HT-29 (cell line): ENCODE measurements at regions not wholly inside any gene's neighbourhood (a gene's known extent, or its start where the extent isn't known, plus 50 kb on each side); places are given as distances from the start of the nearest gene placed in this dataset.

Experiments
- DNase-seq: peaks from one replicate; pipeline ENCODE4 v3.0.0-alpha.2; 2015; ENCODE audit warnings: low spot score

- DNase-seq = no peak
Observed at GRCh38 chr4:119932277-119932676, 134.4 kb downstream of the MAD2L1 start.

DNA sequence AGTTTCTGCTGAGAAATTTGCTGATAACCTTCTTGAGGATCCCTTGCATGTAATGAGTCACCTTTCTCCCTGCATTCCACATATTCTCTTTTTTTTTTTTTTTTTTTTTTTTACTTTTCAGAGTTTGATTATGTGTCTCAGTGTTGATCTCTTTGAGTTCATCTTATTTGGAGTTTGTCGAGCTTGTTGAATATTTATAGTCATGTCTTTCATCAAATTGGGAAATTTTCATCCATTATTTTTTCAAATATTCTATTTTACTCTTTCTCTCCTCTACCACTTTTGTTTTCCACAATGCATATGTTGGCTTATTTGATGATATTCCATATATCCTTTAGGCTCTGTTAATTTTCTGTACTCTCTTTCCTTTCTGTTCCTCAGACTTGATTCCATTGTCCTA, 136.1 kb downstream of the MAD2L1 start:
- no peak for DNase-seq

GRCh38 chr4:119921830-119922229, 144.8 kb downstream of the MAD2L1 start:
- DNase-seq = no peak

DNA sequence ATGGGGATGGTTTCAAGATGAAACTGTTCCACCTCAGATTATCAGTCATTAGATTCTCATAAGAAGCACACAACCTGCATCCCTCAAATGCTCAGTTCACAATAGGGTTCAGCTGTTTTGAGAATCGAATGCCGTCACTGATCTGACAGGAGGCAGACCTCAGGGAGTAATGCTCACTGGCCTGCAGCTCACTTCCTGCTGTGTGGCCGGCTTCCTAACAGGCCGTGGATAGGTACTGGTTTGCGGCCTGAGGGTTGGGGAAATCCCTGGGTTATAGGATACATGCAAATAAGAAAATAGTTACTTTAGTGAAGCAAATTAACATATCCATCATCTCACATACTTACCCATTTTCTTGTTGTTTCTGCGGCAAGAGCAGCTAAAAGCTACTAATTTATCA, 160.4 kb downstream of the MAD2L1 start:
- no peak for DNase-seq

- DNase-seq = no peak
Observed at GRCh38 chr4:119898211-119898610, 168.4 kb downstream of the MAD2L1 start.

GRCh38 chr4:119897260-119897659, 169.4 kb downstream of the MAD2L1 start:
- DNase-seq = no peak

DNA sequence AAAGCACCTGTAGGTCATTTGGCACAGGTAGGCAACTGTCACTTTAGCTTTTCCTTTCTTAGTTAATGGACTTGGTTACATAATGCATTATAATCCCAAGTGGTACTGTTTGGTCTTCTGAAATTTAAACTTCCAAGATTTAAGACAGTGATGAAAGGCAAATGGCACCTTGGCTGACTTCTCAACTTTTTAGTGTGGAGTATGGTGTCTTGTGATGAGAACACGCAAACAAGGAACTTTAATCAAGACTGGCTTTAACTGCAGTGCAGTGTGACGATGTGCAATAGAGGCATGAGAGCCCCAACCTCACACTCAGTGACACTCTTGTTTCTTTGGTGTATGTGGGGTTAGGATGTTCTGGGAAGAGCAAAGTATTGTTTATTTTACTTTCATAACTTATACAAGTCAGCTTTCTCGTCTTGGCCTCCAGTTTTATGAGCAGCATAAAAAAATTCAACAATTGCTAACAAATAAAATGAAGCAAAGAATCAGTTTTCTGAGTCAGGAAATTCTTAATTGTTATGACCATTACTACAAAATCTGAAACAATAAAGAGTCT, 171.9 kb downstream of the MAD2L1 start:
- DNase-seq = no peak

DNA sequence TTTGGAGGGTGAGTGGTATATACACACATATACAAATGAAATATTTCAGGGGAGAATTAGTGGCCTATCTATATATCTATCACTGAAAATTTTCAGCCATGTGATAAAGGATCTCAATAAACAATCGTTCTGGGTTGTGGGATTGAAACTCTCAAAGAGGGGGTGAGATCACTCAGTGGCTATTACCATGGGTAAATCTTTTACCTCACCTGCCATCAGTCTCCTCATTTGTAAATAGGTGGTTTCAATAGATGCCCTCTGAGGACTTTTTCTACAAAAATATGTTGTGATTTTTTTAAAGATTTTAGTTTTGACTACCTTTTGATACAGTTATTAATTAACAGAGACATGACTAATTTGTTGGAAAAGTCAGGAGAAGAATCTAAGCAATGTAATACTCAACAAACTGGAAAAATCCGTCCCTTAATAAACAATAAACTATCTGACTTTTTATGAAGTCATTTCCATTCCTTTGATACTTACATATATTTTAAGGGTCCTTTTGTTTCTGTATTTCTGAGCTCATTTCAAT, 192.8 kb downstream of the MAD2L1 start:
- no peak for DNase-seq

DNA sequence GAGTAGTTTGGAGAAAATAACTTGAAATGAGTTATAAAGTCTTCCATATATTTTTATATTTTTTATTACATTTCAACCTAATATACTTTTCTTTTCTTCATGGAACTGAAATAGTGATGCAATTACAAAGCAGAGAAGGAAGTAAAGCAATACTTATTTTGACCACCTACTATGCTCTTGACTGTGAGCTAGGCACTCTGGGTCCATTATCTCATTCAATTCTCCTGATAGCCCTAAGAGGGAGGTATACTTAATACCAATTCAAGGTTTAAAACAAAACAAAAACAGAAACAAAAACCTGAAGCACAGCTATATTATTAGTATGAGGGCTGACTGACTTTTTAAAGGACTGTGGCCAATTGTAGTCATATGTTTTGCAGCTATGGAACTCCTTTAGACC, 193.5 kb downstream of the MAD2L1 start:
- no peak for DNase-seq

GRCh38 chr4:119872371-119873016, 194.2 kb downstream of the MAD2L1 start:
- peak; percentile 45 for DNase-seq

DNA sequence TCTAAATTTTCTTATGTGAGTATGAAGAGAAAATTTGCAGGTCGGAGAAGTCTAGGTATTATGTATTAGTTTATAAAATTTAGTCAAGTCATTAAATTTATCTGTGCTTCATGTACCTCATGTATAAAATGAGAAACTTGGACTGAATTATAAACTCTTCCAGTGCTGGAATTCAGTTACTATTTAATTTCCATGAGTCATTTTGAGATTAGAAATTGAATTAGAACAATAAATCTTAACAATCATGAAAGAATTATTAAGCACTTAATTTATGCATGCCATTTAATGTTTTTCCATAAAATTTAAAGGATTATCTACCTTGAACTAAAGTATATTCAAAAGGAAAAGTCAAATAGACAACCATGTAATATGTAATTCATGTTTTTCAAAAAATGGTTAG, 195.8 kb downstream of the MAD2L1 start:
- no peak for DNase-seq

- DNase-seq = no peak
Observed at GRCh38 chr4:119865789-119866188, 200.9 kb downstream of the MAD2L1 start.

DNA sequence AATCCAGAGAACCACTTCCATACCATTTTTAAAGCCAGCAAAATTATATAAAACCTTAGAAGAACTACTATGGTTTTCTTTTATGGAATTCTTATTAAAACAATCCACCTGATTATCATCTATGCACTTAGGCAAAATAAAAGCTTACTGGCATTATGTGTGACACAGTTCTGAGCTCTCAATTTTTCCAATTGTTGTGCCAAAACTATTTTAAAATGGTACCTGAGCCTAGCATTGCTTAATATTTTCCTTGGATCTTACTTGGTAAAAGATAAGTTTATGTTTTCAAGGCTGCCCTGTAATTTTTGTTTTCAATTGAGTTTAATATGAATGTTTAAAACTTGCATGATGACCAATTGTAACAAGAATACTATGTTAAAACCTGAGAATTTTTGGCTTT, 201.3 kb downstream of the MAD2L1 start:
- no peak for DNase-seq

DNA sequence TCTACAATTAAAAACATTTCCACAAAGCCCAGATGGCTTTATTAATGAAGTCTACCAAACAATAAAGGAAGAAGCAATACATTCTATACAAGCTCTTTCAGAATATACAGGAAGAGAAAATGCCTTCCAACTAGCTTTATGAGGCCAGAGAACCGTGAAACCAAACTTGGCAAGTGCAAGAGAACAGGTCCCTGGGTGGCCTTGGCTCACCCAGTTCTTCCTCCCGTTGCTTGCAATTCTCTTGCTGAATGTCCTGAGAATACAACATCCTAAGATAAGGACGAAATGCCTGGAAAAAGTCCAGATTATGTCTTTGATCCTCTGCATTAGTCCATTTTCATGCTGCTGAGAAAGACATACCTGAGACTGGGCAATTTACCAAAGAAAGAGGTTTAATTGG, 204.9 kb downstream of the MAD2L1 start:
- DNase-seq = peak; percentile 44

DNA sequence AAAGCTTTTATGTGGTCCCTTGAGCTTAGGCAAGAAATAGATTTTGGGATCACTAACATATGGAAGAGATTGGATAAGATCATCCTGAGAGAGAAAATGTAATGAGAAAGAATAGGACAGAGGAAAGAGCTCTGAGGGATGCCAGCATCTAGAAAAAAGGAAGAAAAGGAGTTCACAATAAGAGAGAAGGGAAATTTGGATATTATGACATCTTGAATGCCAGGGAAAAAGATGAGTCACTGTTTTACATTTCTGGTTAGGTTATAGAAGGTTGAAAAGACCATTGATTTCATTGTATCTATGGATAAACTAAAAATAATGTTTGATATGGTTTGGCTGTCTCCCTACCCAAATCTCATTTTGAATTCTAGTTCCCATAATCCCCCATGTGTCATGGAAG, 208.5 kb downstream of the MAD2L1 start:
- DNase-seq = no peak

DNA sequence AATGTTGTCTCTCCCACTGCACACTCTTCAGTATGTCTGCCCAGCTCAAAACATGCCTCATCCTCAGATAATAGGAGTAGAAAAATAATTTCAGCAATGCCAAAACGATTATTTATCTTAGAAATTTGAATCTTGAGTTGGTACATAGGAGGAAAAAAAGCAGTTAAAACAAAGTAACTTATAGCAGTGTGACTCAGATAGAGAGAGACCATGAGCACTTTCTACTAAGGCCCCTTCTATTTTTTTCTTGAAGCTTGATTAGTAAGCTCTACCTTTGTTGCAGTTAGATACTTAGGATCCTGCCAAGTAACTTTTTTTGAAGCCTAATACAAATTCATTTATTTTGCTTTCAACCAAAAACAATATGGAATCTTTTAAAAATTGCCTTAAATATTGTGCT, 212.3 kb downstream of the MAD2L1 start:
- no peak for DNase-seq

DNA sequence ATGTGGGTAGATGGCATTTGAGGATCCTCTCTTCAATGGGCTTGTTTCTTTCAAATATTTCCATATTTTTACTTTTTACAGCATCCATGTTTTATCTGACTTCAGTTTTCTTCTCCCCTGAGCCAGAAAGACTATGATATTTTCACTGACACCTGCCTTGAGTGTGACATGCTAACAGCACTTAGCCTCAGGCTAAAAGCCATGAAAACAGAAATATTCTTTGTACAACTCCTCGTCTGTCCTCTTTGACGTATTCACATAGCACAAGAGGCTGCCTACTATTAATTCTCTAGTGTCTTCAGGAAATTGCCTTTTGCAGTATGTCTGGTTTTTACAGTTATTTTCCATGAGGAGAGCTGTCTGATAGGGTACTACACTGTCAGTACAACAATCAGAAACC, 215.0 kb downstream of the MAD2L1 start:
- DNase-seq = no peak

- DNase-seq = peak; percentile 43
Observed at GRCh38 chr4:119841361-119841760, 212.8 kb upstream of the PDE5A start.

- no peak for DNase-seq
Observed at GRCh38 chr4:119835613-119835910, 207.0 kb upstream of the PDE5A start.

DNA sequence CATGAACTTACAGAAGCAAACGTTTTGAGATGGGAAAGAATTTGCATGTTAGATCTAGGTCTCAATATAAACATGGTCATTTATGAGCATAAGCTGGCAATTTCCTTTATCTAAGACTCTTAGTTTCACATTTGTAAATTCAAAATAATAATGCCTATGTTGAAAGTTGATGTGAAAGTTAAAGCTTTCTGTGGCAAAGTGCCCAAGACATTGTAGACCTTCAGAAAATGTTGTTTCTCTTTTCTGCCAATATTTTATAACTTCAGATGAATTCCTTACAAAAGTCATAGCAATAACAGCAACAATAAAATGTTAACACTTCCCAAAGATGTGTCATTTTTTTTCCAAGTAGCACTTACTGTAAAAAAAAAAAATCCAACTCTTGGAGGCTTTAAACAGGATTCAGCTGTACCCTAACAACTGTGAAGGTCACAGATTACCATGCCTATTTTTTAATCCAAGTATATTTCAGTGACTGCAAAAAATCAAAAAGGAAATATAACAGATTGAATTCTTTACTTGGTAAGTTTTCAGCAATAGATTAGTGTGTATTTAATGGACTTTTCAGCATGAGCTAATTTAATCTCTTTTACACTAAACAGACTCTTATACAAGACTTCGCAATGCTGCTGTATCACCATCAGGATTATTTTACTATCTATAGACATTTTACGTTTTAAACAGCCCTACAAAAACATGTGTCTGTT, 206.5 kb upstream of the PDE5A start:
- DNase-seq = no peak

- no peak for DNase-seq
Observed at GRCh38 chr4:119833611-119834010, 205.0 kb upstream of the PDE5A start.

GRCh38 chr4:119832776-119833175, 204.2 kb upstream of the PDE5A start:
- DNase-seq = no peak

DNA sequence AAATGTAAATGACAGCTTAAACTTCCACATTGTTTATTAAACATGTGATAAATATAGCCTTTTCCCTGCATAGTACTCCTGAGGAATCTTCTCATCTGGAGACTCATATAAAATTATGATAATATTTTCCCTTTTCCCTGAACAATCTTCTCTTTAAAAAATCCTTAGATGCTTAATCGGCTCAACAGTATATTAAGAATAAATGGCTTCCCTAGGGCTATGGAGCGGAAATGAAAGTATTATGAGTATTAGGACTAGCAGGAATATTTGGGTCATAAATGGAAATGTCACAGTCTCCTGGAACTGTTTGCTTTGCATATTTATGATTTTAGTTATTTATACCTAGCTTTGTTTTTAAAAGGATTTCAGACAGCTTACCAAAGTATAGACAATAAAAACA, 200.7 kb upstream of the PDE5A start:
- no peak for DNase-seq
